ENCODE measurements at regions not wholly inside any gene's neighbourhood (a gene's known extent, or its start where the extent isn't known, plus 50 kb on each side); places are given as distances from the start of the nearest gene placed in this dataset.

GRCh38 chr1:55708781-55709180 is 493.6 kb upstream of the USP24 start:
- FAIRE-seq (no peak), DNase-seq (ENCODE audit: low read depth in 1 of 2, low spot score in 2 of 2) (no peak)
- Histone ChIP-seq H3K23ac (ENCODE audit: insufficient read length) (no peak overlapping the region), H2BK120ac (replicated peaks; ENCODE audit: low read depth, low read length) (no peak overlapping the region), H3K36me3 (ENCODE audit: control insufficient read depth in 2 of 4, insufficient read depth in 4 of 4, low read length in 3 of 4) (peaks cover 0 to 2% (median 0%) of the 10 kb centered on the region in 4 experiments; a peak in 1 of 8 replicates), H2AK5ac (ENCODE audit: low read depth, low read length) (no peak overlapping the region), H3K27ac (ENCODE audit: low read depth, low read length) (no peak overlapping the region), H3K23me2 (ENCODE audit: low read depth, low read length) (no peaks in the 10 kb centered on the region), H3K9me3 (ENCODE audit: insufficient read depth in 2 of 2, low read depth in 1 of 2, low read length in 1 of 2) (no peaks in the 10 kb centered on the region), H4K8ac (ENCODE audit: extremely low read depth, insufficient read depth, low read length) (no peak overlapping the region), H2BK12ac (ENCODE audit: low read depth, low read length) (no peak overlapping the region), H3K27me3 (replicated peaks in 1 of 4; ENCODE audit: control insufficient read depth in 3 of 4, extremely low read depth in 1 of 4, insufficient read depth in 3 of 4, low read length in 3 of 4) (no peaks in the 10 kb centered on the region), H3K18ac (ENCODE audit: extremely low read depth, low read length) (no peak overlapping the region), H3K9ac (replicated peaks in 1 of 4; ENCODE audit: extremely low read depth in 1 of 4, low read depth in 3 of 4, low read length in 3 of 4) (no peak overlapping the region), H4K5ac (ENCODE audit: insufficient read length, low read depth, low read length) (no peak overlapping the region), H4K91ac (replicated peaks; ENCODE audit: insufficient read length, low read length) (no peak overlapping the region), H2AFZ (ENCODE audit: low read length) (no peak overlapping the region), H3K79me2 (ENCODE audit: control insufficient read depth in 1 of 2, insufficient read depth in 2 of 2, low read length in 2 of 2) (no peaks in the 10 kb centered on the region), H3K4ac (replicated peaks; ENCODE audit: insufficient read length, low read depth, low read length) (no peak overlapping the region), H3K4me1 (replicated peaks in 1 of 4; ENCODE audit: control insufficient read depth in 3 of 4, insufficient read depth in 4 of 4, low read length in 3 of 4) (peaks cover 0 to 4% (median 0%) of the 10 kb centered on the region in 4 experiments; a peak in 1 of 7 replicates), H3K4me3 (ENCODE audit: extremely low read depth in 1 of 4, insufficient read depth in 2 of 4, low read depth in 3 of 4, low read length in 4 of 4) (no peak overlapping the region), H2BK5ac (ENCODE audit: low read depth, low read length) (no peak overlapping the region), H3K56ac (replicated peaks; ENCODE audit: insufficient read length, low read depth, low read length) (no peak overlapping the region), H2BK20ac (ENCODE audit: low read length) (no peak overlapping the region), H3K79me1 (ENCODE audit: low read depth, low read length) (no peaks in the 10 kb centered on the region), H3K14ac (ENCODE audit: insufficient read length) (no peak overlapping the region), H3K4me2 (ENCODE audit: insufficient read depth in 1 of 2, low read depth in 2 of 2, low read length in 2 of 2) (no peak overlapping the region), H2BK15ac (ENCODE audit: low read length) (no peak overlapping the region), H4K20me1 (replicated peaks in 1 of 2; ENCODE audit: control insufficient read depth in 1 of 2, insufficient read depth in 2 of 2, low read length in 2 of 2) (no peaks in the 10 kb centered on the region)
- TF ChIP-seq TAF7 (optimal IDR thresholded peaks at IDR 0.05; ENCODE audit: borderline replicate concordance, low read depth, low read length), result no peak
- TF ChIP-seq CHD1 (IDR thresholded peaks at IDR 0.05; ENCODE audit: low read depth, low read length), result no peak
- TF ChIP-seq TBP (IDR thresholded peaks at IDR 0.05; ENCODE audit: low read depth, low read length), result no peak
- TF ChIP-seq SUZ12 (IDR thresholded peaks at IDR 0.05; ENCODE audit: low read length), result no peak
- TF ChIP-seq MAFK (IDR thresholded peaks at IDR 0.05; ENCODE audit: low read depth, low read length), result no peak
- TF ChIP-seq CHD2 (IDR thresholded peaks at IDR 0.05; ENCODE audit: low read length), result no peak
- no peak for TF ChIP-seq POU5F1 (IDR thresholded peaks at IDR 0.05; ENCODE audit: low read depth, low read length)
- WGBS, 2 experiments (ENCODE audit: extremely low coverage in 1 of 2, insufficient coverage in 1 of 2, insufficient read length in 1 of 2, insufficient replicate concordance in 2 of 2, low coverage in 1 of 2, low lambda C conversion rate in 2 of 2, missing lambda C conversion rate in 1 of 2), result 91% methylated on average over 3 of the region's 3 CpGs; no CpG with 5 or more reads in 1 of the 2 experiments
- POLR2A ChIA-PET (ENCODE audit: partially characterized antibody), result no interaction called here
- CTCF ChIA-PET (ENCODE audit: partially characterized antibody), result interaction anchor here (1.0 to 1.6 kb wide), 2 partner anchors 13 to 29 kb away, joined by 3 to 5 read pairs; no protein-coding TSS in a partner anchor
